GM23248 (cell line): ENCODE measurements at regions not wholly inside any gene's neighbourhood (a gene's known extent, or its start where the extent isn't known, plus 50 kb on each side); places are given as distances from the start of the nearest gene placed in this dataset.

Experiments used
- EZH2 ChIP-seq: fragments of 200-600 bp; sonication (generic); IDR thresholded peaks from 2 replicates; pipeline ENCODE4 v1.6.1; 2018; ENCODE audit warnings: antibody characterized with exemption, mild to moderate bottlenecking; ENCODE audit not compliant: insufficient read depth, poor library complexity, severe bottlenecking
- EZH2phosphoT487 ChIP-seq: fragments of 200-600 bp; sonication (generic); IDR thresholded peaks from 2 replicates; pipeline ENCODE4 v1.6.1; 2018; ENCODE audit warnings: antibody characterized with exemption, moderate library complexity, mild to moderate bottlenecking, low read depth; ENCODE audit not compliant: insufficient read depth

DNA sequence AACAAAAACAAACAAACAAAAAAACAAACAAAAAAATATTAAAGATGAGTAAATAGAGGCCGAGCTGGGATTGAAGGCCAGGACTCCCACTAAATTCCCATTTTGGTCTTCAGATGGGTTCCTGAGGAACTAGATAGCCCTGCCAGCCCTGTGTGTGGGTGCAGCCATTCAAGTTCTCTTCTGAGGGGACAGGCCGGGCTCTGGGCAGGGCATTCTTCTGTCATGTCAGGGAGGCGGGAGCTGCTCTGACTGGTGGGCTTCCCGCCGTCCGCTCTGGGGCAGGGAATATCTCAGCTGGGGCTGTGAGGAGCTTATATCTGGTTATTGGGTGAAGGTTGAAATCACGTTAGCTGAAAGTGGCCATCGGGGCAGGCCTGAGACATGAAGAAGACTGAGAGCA is 127.3 kb upstream of the CXCR4 start:
- TF ChIP-seq EZH2 = no peak
- TF ChIP-seq EZH2phosphoT487 = no peak
